Testis (tissue), 2 donors: ENCODE measurements at regions not wholly inside any gene's neighbourhood (a gene's known extent, or its start where the extent isn't known, plus 50 kb on each side); places are given as distances from the start of the nearest gene placed in this dataset.

Experiments
- POLR2A ChIP-seq: fragments of 450-650 bp; IDR thresholded peaks from one replicate; pipeline ENCODE4 v1.6.1; 2017; ENCODE audit warnings: antibody characterized with exemption, mild to moderate bottlenecking, moderate library complexity
- TF ChIP-seq, protein P1 (sequence below), 3 experiments: fragments of 450-650 bp in 2 of 3; fragments of 200-600 bp in 1 of 3; sonication (generic) in 1 of 3; IDR thresholded peaks; one replicate each; pipeline ENCODE4 v1.5.1; 2016 to 2019; ENCODE audit warnings: antibody characterized with exemption in 3 of 3, mild to moderate bottlenecking in 2 of 3, moderate library complexity in 1 of 3

DNA sequence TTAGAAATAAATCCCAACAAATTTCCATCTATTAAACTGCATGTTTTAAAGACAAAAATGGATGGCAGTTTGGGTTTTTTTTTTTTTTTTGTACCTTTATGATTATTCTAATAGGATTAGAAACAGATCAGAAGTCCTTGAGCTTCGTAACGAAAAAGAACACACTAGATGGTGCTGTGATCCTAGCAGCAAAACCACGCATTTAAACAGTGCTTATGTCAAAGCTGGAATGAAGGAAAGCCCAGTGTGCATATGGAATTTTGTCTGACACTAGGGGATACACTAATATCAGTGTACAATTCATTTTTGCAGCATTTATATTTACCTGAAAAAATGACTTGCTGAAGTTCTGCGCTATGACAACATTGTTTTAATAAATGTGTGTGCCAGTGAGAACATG lies 229.1 kb downstream of the VEGFC start:
- TF ChIP-seq POLR2A, result no peak
- TF ChIP-seq, protein P1, sequence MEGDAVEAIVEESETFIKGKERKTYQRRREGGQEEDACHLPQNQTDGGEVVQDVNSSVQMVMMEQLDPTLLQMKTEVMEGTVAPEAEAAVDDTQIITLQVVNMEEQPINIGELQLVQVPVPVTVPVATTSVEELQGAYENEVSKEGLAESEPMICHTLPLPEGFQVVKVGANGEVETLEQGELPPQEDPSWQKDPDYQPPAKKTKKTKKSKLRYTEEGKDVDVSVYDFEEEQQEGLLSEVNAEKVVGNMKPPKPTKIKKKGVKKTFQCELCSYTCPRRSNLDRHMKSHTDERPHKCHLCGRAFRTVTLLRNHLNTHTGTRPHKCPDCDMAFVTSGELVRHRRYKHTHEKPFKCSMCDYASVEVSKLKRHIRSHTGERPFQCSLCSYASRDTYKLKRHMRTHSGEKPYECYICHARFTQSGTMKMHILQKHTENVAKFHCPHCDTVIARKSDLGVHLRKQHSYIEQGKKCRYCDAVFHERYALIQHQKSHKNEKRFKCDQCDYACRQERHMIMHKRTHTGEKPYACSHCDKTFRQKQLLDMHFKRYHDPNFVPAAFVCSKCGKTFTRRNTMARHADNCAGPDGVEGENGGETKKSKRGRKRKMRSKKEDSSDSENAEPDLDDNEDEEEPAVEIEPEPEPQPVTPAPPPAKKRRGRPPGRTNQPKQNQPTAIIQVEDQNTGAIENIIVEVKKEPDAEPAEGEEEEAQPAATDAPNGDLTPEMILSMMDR (IDR thresholded peaks at IDR 0.05), result no peak
